ENCODE measurements at regions not wholly inside any gene's neighbourhood (a gene's known extent, or its start where the extent isn't known, plus 50 kb on each side); places are given as distances from the start of the nearest gene placed in this dataset.

DNA sequence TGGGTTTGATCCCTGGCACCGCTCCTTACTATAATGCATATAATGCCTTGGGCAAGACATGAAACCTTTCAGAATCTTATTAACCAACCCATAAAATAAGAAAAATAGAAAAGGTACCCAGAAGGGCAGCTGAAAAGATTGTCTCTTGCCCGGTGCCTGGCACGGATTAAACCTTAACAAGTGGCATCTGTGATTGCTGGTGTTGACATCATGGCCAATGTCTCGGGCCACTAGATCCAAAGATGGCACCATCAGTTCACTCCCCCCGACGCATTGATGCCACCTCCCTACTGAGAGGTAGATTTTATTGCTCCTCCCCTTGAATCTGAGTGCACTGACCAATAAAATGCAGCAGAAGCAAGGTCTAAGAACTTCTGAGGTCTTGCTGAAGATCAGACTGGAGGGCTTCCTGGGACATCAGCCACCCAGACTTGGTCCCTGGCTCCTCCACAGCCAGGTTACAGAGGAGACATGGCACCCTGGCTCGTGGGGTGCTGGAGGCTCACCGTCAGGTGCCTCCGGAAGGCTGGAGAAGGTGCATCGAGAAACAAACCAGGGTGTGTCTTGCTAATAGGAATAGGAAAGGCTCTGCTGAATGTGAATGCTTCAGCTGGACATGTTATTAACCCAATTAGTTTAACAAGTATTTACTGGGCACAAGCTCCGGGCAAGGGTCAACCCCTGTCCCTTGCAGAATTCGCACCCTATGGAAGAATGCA lies 80.0 kb upstream of the COL5A1 start:
- no peak for TF ChIP-seq POLR2A (IDR thresholded peaks at IDR 0.05)
- TF ChIP-seq EP300 (IDR thresholded peaks at IDR 0.05; ENCODE audit: low read depth), result no peak
- TF ChIP-seq, protein P1, sequence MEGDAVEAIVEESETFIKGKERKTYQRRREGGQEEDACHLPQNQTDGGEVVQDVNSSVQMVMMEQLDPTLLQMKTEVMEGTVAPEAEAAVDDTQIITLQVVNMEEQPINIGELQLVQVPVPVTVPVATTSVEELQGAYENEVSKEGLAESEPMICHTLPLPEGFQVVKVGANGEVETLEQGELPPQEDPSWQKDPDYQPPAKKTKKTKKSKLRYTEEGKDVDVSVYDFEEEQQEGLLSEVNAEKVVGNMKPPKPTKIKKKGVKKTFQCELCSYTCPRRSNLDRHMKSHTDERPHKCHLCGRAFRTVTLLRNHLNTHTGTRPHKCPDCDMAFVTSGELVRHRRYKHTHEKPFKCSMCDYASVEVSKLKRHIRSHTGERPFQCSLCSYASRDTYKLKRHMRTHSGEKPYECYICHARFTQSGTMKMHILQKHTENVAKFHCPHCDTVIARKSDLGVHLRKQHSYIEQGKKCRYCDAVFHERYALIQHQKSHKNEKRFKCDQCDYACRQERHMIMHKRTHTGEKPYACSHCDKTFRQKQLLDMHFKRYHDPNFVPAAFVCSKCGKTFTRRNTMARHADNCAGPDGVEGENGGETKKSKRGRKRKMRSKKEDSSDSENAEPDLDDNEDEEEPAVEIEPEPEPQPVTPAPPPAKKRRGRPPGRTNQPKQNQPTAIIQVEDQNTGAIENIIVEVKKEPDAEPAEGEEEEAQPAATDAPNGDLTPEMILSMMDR (IDR thresholded peaks at IDR 0.05), result no peak

All from transverse colon (tissue), 3 donors.